ENCODE measurements at regions not wholly inside any gene's neighbourhood (a gene's known extent, or its start where the extent isn't known, plus 50 kb on each side); places are given as distances from the start of the nearest gene placed in this dataset.
"Not testable (repeated sequence)": the region's sequence is repeated elsewhere in the genome, so short reads cannot be mapped to it uniquely, and the experiment has no call there.

GRCh38 chr10:105727586-105727985, 1086.5 kb downstream of the SORCS3 start:
- not testable (repeated sequence) for DNase-seq (ENCODE audit: low read depth)

GRCh38 chr10:105727131-105727530, 1086.0 kb downstream of the SORCS3 start:
- DNase-seq (ENCODE audit: low read depth) = no peak

- DNase-seq (ENCODE audit: low read depth) = no peak
These were observed 1085.1 kb downstream of the SORCS3 start for GRCh38 chr10:105726149-105726548.

- no peak for DNase-seq (ENCODE audit: low read depth)
These were observed 1083.9 kb downstream of the SORCS3 start for GRCh38 chr10:105725007-105725406.

- DNase-seq (ENCODE audit: low read depth) = no peak
These were observed 1077.3 kb downstream of the SORCS3 start for GRCh38 chr10:105718207-105718995.

GRCh38 chr10:105714728-105715127, 1073.6 kb downstream of the SORCS3 start:
- DNase-seq (ENCODE audit: low read depth) = peak; percentile 46

GRCh38 chr10:105707603-105708002, 1066.5 kb downstream of the SORCS3 start:
- DNase-seq (ENCODE audit: low read depth) = no peak

- DNase-seq (ENCODE audit: low read depth) = no peak
These were observed 1065.4 kb downstream of the SORCS3 start for GRCh38 chr10:105706281-105707026.

- no peak for DNase-seq (ENCODE audit: low read depth)
These were observed 1061.1 kb downstream of the SORCS3 start for GRCh38 chr10:105702211-105702610.

- DNase-seq (ENCODE audit: low read depth) = no peak
These were observed 1059.1 kb downstream of the SORCS3 start for GRCh38 chr10:105700218-105700617.

- DNase-seq (ENCODE audit: low read depth) = no peak
These were observed 1058.4 kb downstream of the SORCS3 start for GRCh38 chr10:105699504-105699903.

- no peak for DNase-seq (ENCODE audit: low read depth)
These were observed 1057.5 kb downstream of the SORCS3 start for GRCh38 chr10:105698592-105698991.

- no peak for DNase-seq (ENCODE audit: low read depth)
These were observed 1056.2 kb downstream of the SORCS3 start for GRCh38 chr10:105697290-105697780.

GRCh38 chr10:105691811-105692210, 1050.7 kb downstream of the SORCS3 start:
- peak; percentile 55 for DNase-seq (ENCODE audit: low read depth)

- DNase-seq (ENCODE audit: low read depth) = no peak
These were observed 1041.8 kb downstream of the SORCS3 start for GRCh38 chr10:105682911-105683310.

- no peak for DNase-seq (ENCODE audit: low read depth)
These were observed 1040.0 kb downstream of the SORCS3 start for GRCh38 chr10:105681051-105681450.

- no peak for DNase-seq (ENCODE audit: low read depth)
These were observed 1038.7 kb downstream of the SORCS3 start for GRCh38 chr10:105679781-105680180.

GRCh38 chr10:105675333-105675732, 1034.2 kb downstream of the SORCS3 start:
- DNase-seq (ENCODE audit: low read depth) = no peak

GRCh38 chr10:105674448-105674847, 1033.4 kb downstream of the SORCS3 start:
- DNase-seq (ENCODE audit: low read depth) = no peak

GRCh38 chr10:105658696-105659095, 1017.6 kb downstream of the SORCS3 start:
- no peak for DNase-seq (ENCODE audit: low read depth)

- no peak for DNase-seq (ENCODE audit: low read depth)
These were observed 1015.8 kb downstream of the SORCS3 start for GRCh38 chr10:105656856-105657255.

GRCh38 chr10:105650306-105650705, 1009.2 kb downstream of the SORCS3 start:
- no peak for DNase-seq (ENCODE audit: low read depth)

- DNase-seq (ENCODE audit: low read depth) = no peak
These were observed 1006.3 kb downstream of the SORCS3 start for GRCh38 chr10:105647354-105647753.

Measured in renal cortical epithelial cell (primary cell).